H1 (cell line): ENCODE measurements at regions not wholly inside any gene's neighbourhood (a gene's known extent, or its start where the extent isn't known, plus 50 kb on each side); places are given as distances from the start of the nearest gene placed in this dataset.

ENCODE experiments used
- CTCF ChIA-PET: fragments of 300-600 bp; sonication (Branson Sonifier 250); formaldehyde crosslinking; loops from one replicate; lab custom pipeline; 2021; ENCODE audit not compliant: partially characterized antibody; lab: Charles Lee
- POLR2A ChIA-PET: fragments of 300-600 bp; sonication (Branson Sonifier 250); formaldehyde crosslinking; loops from one replicate; lab custom pipeline; 2021; ENCODE audit warnings: inconsistent platforms; ENCODE audit not compliant: partially characterized antibody; lab: Charles Lee
- DNase-seq, 2 experiments: peaks; one replicate each; pipeline versions ENCODE4 v3.0.0 to v3.0.0-alpha.2; 2010 to 2022; ENCODE audit warnings: low spot score in 2 of 2, low read depth in 1 of 2, mixed read lengths in 1 of 2
- FAIRE-seq: peaks from 2 replicates; lab custom pipeline; 2011; peaks lifted over from hg19 to GRCh38; lab: Jason Lieb, UNC
- H2AFZ ChIP-seq: 2 replicates; pipeline ENCODE4 v1.8.1; 2012; ENCODE audit warnings: low read length, inconsistent platforms
- H2AK5ac ChIP-seq: 2 replicates; pipeline ENCODE4 v1.6.1; 2013; ENCODE audit warnings: low read depth, low read length
- H2BK120ac ChIP-seq: replicated peaks from 2 replicates; pipeline ENCODE3; 2013; ENCODE audit warnings: low read depth, low read length, inconsistent platforms
- H2BK12ac ChIP-seq: 2 replicates; pipeline ENCODE4 v1.6.1; 2013; ENCODE audit warnings: low read depth, low read length
- H2BK15ac ChIP-seq: 2 replicates; pipeline ENCODE4 v1.6.1; 2013; ENCODE audit warnings: low read length
- H2BK20ac ChIP-seq: 2 replicates; pipeline ENCODE4 v1.6.1; 2013; ENCODE audit warnings: low read length
- H2BK5ac ChIP-seq: 2 replicates; pipeline ENCODE4 v1.6.1; 2013; ENCODE audit warnings: low read depth, low read length
- H3K14ac ChIP-seq: 2 replicates; pipeline ENCODE4 v1.6.1; 2013; ENCODE audit warnings: inconsistent platforms; ENCODE audit not compliant: insufficient read length
- H3K18ac ChIP-seq: 2 replicates; pipeline ENCODE4 v1.6.1; 2013; ENCODE audit warnings: low read length; ENCODE audit errors: extremely low read depth
- H3K23ac ChIP-seq: 2 replicates; pipeline ENCODE4 v1.6.1; 2013; ENCODE audit warnings: inconsistent platforms; ENCODE audit not compliant: insufficient read length
- H3K23me2 ChIP-seq: 2 replicates; pipeline ENCODE4 v1.6.1; 2013; ENCODE audit warnings: low read depth, low read length
- H3K27ac ChIP-seq: 2 replicates; pipeline ENCODE4 v1.6.1; 2011; ENCODE audit warnings: low read depth, low read length, inconsistent platforms
- H3K27me3 ChIP-seq, 4 experiments: replicated peaks in 1 of 4; 1 replicate in 1 of 4; 2 replicates in 3 of 4; pipeline versions ENCODE4 v1.6.1 to v1.8.1; 2011 to 2013; ENCODE audit warnings: low read length in 3 of 4, mild to moderate bottlenecking in 3 of 4, inconsistent platforms in 2 of 4, mixed read lengths in 2 of 4, moderate library complexity in 1 of 4; ENCODE audit not compliant: control insufficient read depth in 3 of 4, insufficient read depth in 3 of 4; ENCODE audit errors: extremely low read depth in 1 of 4
- H3K36me3 ChIP-seq, 4 experiments: 2 replicates each; pipeline versions ENCODE4 v1.6.1 to v1.8.1; 2011 to 2013; ENCODE audit warnings: mild to moderate bottlenecking in 4 of 4, low read length in 3 of 4, moderate library complexity in 2 of 4, control low read depth in 1 of 4, inconsistent platforms in 1 of 4; ENCODE audit not compliant: insufficient read depth in 4 of 4, control insufficient read depth in 2 of 4
- H3K4ac ChIP-seq: replicated peaks from 2 replicates; pipeline ENCODE3; 2013; ENCODE audit warnings: low read length, low read depth, mixed read lengths, inconsistent platforms; ENCODE audit not compliant: insufficient read length
- H3K4me1 ChIP-seq, 4 experiments: replicated peaks in 1 of 4; 1 replicate in 1 of 4; 2 replicates in 3 of 4; pipeline versions ENCODE4 v1.6.1 to v1.8.1; 2011 to 2013; ENCODE audit warnings: low read length in 3 of 4, inconsistent platforms in 2 of 4, mixed read lengths in 1 of 4; ENCODE audit not compliant: insufficient read depth in 4 of 4, control insufficient read depth in 3 of 4
- H3K4me2 ChIP-seq, 2 experiments: 2 replicates each; pipeline versions ENCODE4 v1.6.1 to v1.8.1; 2011 to 2013; ENCODE audit warnings: low read depth in 2 of 2, low read length in 2 of 2, control low read depth in 1 of 2, inconsistent platforms in 1 of 2, mild to moderate bottlenecking in 1 of 2; ENCODE audit not compliant: insufficient read depth in 1 of 2
- H3K4me3 ChIP-seq, 4 experiments: fragments of 200-600, 300-600 bp in 1 of 4; sonication (generic), shearing (Covaris generic), sonication (Bioruptor Twin) in 1 of 4; 2 replicates each; pipeline versions ENCODE4 v1.5.1 to v1.8.1; 2011 to 2016; ENCODE audit warnings: low read length in 4 of 4, low read depth in 3 of 4, control low read depth in 2 of 4, inconsistent platforms in 2 of 4, mild to moderate bottlenecking in 2 of 4, mixed read lengths in 1 of 4, moderate library complexity in 1 of 4; ENCODE audit not compliant: insufficient read depth in 2 of 4; ENCODE audit errors: extremely low read depth in 1 of 4
- H3K56ac ChIP-seq: replicated peaks from 2 replicates; pipeline ENCODE3; 2013; ENCODE audit warnings: low read depth, mild to moderate bottlenecking, mixed read lengths, low read length, inconsistent platforms; ENCODE audit not compliant: insufficient read length
- H3K79me1 ChIP-seq: 2 replicates; pipeline ENCODE4 v1.6.1; 2013; ENCODE audit warnings: low read depth, low read length, control low read depth
- H3K79me2 ChIP-seq, 2 experiments: 2 replicates each; pipeline versions ENCODE4 v1.6.1 to v1.8.1; 2012 to 2013; ENCODE audit warnings: low read length in 2 of 2, mild to moderate bottlenecking in 2 of 2, inconsistent platforms in 1 of 2; ENCODE audit not compliant: insufficient read depth in 2 of 2, control insufficient read depth in 1 of 2
- H3K9ac ChIP-seq, 4 experiments: replicated peaks in 1 of 4; 1 replicate in 1 of 4; 2 replicates in 3 of 4; pipeline versions ENCODE4 v1.6.1 to v1.8.1; 2011 to 2013; ENCODE audit warnings: low read depth in 3 of 4, low read length in 3 of 4, control low read depth in 2 of 4, mild to moderate bottlenecking in 2 of 4, moderate library complexity in 2 of 4, inconsistent platforms in 1 of 4; ENCODE audit errors: extremely low read depth in 1 of 4
- H3K9me3 ChIP-seq, 2 experiments: 2 replicates each; pipeline versions ENCODE4 v1.6.1 to v1.8.1; 2012 to 2013; ENCODE audit warnings: mild to moderate bottlenecking in 2 of 2, moderate library complexity in 2 of 2, control low read depth in 1 of 2, inconsistent platforms in 1 of 2, low read depth in 1 of 2, low read length in 1 of 2, mixed read lengths in 1 of 2; ENCODE audit not compliant: insufficient read depth in 2 of 2
- H4K20me1 ChIP-seq, 2 experiments: replicated peaks in 1 of 2; 2 replicates each; pipeline versions ENCODE3 to v1.8.1; 2011 to 2013; ENCODE audit warnings: inconsistent platforms in 2 of 2, low read length in 2 of 2, mild to moderate bottlenecking in 1 of 2; ENCODE audit not compliant: insufficient read depth in 2 of 2, control insufficient read depth in 1 of 2
- H4K5ac ChIP-seq: 2 replicates; pipeline ENCODE4 v1.6.1; 2013; ENCODE audit warnings: low read length, low read depth, mixed read lengths, inconsistent platforms; ENCODE audit not compliant: insufficient read length
- H4K8ac ChIP-seq: 2 replicates; pipeline ENCODE4 v1.8.0; 2013; ENCODE audit warnings: mild to moderate bottlenecking, moderate library complexity, low read length, inconsistent platforms; ENCODE audit not compliant: insufficient read depth; ENCODE audit errors: extremely low read depth
- H4K91ac ChIP-seq: replicated peaks from 2 replicates; pipeline ENCODE3; 2013; ENCODE audit warnings: low read length, mixed read lengths, inconsistent platforms; ENCODE audit not compliant: insufficient read length
- BACH1 ChIP-seq: IDR thresholded peaks from 2 replicates; pipeline ENCODE4 v1.6.1; 2012; ENCODE audit warnings: low read length, improper control_type of control experiment
- CBX5 ChIP-seq: fragments of 300-800, 300-1000 bp; sonication (generic); IDR thresholded peaks from 2 replicates; pipeline ENCODE4 v1.7.1; 2016; ENCODE audit warnings: antibody characterized with exemption, low read length, low read depth
- CEBPB ChIP-seq: IDR thresholded peaks from 2 replicates; pipeline ENCODE4 v1.6.1; 2012; ENCODE audit warnings: low read depth, low read length
- EGR1 ChIP-seq: IDR thresholded peaks from 2 replicates; pipeline ENCODE4 v1.6.1; 2011; ENCODE audit warnings: low read depth, low read length, borderline replicate concordance
- HDAC2 ChIP-seq, 2 experiments: fragments of 300-600 bp in 1 of 2; sonication (generic) in 1 of 2; IDR thresholded peaks; 2 replicates each; pipeline ENCODE4 v1.6.1; 2011 to 2012; ENCODE audit warnings: low read depth in 2 of 2, low read length in 2 of 2, mild to moderate bottlenecking in 2 of 2, moderate library complexity in 2 of 2, borderline replicate concordance in 1 of 2, inconsistent platforms in 1 of 2
- JUND ChIP-seq: IDR thresholded peaks from 2 replicates; pipeline ENCODE4 v1.6.1; 2011; ENCODE audit warnings: mild to moderate bottlenecking, improper control_type of control experiment, low read length
- NANOG ChIP-seq: IDR thresholded peaks from 2 replicates; pipeline ENCODE4 v1.6.1; 2011; ENCODE audit warnings: low read length, low read depth, mild to moderate bottlenecking, inconsistent platforms; ENCODE audit not compliant: insufficient read depth, poor library complexity, severe bottlenecking
- NRF1 ChIP-seq: IDR thresholded peaks from 2 replicates; pipeline ENCODE4 v1.6.1; 2011; ENCODE audit warnings: mild to moderate bottlenecking, low read depth, low read length, improper control_type of control experiment
- POLR2A ChIP-seq, 2 experiments: IDR thresholded peaks; 1 replicate in 1 of 2; 2 replicates in 1 of 2; pipeline ENCODE4 v1.6.1; 2011; ENCODE audit warnings: low read depth in 2 of 2, low read length in 2 of 2, mild to moderate bottlenecking in 2 of 2; ENCODE audit errors: control extremely low read depth in 1 of 2
- RAD21 ChIP-seq, 2 experiments: IDR thresholded peaks in 1 of 2; conservative IDR thresholded peaks in 1 of 2; 2 replicates each; pipeline ENCODE4 v1.6.1; 2011; ENCODE audit warnings: low read depth in 2 of 2, low read length in 2 of 2, improper control_type of control experiment in 1 of 2, inconsistent platforms in 1 of 2, mild to moderate bottlenecking in 1 of 2, moderate library complexity in 1 of 2
- SAP30 ChIP-seq: fragments of 300-600 bp; sonication (generic); IDR thresholded peaks from 2 replicates; pipeline ENCODE4 v1.7.1; 2012; ENCODE audit warnings: low read length, moderate library complexity, mild to moderate bottlenecking, inconsistent platforms; ENCODE audit not compliant: insufficient read depth, insufficient replicate concordance
- SP1 ChIP-seq: IDR thresholded peaks from 2 replicates; pipeline ENCODE4 v1.6.1; 2011; ENCODE audit warnings: low read depth, low read length
- YY1 ChIP-seq: IDR thresholded peaks from 2 replicates; pipeline ENCODE4 v1.6.1; 2011; ENCODE audit warnings: low read depth, mild to moderate bottlenecking, low read length
- WGBS, 2 experiments: shearing (Covaris generic) in 1 of 2; methylation state at CpG; one replicate each; pipeline versions ENCODE4 v1.1.6 to v1.1.7; 2013 to 2015; ENCODE audit warnings: low lambda C conversion rate in 2 of 2, mixed read lengths in 2 of 2, inconsistent platforms in 1 of 2, low coverage in 1 of 2, missing lambda C conversion rate in 1 of 2; ENCODE audit not compliant: insufficient replicate concordance in 2 of 2, insufficient coverage in 1 of 2, insufficient read length in 1 of 2; ENCODE audit errors: extremely low coverage in 1 of 2, missing lambda C conversion rate in 1 of 2; 5-methylcytosine and 5-hydroxymethylcytosine counted together

- no peak overlapping the region for H4K91ac ChIP-seq
- H3K9ac ChIP-seq = no peak overlapping the region
- H2BK12ac ChIP-seq = no peak overlapping the region
- ChIA-PET CTCF (interaction anchor here (0.9 to 2.0 kb wide), 5 partner anchors 14 to 336 kb away, joined by 3 to 4 read pairs (median 3); no protein-coding TSS in a partner anchor), POLR2A (interaction anchor here (0.8 to 1.7 kb wide), 5 partner anchors 10 to 17 kb away, joined by 3 to 4 read pairs (median 3); no protein-coding TSS in a partner anchor)
- H3K4me1 ChIP-seq = no peaks in the 10 kb centered on the region
- WGBS, 2 experiments = 95% methylated on average over 1 of the region's 1 CpG; no CpG with 5 or more reads in 1 of the 2 experiments
- H4K5ac ChIP-seq = no peak overlapping the region
- no peak overlapping the region for H2AFZ ChIP-seq
- H3K4me2 ChIP-seq = no peak overlapping the region
- H3K56ac ChIP-seq = no peak overlapping the region
- H3K79me1 ChIP-seq = peaks cover 5% of the 10 kb centered on the region
- H3K14ac ChIP-seq = no peak overlapping the region
- H2AK5ac ChIP-seq = no peak overlapping the region
- no peaks in the 10 kb centered on the region for H3K36me3 ChIP-seq
- H2BK15ac ChIP-seq = no peak overlapping the region
- no peaks in the 10 kb centered on the region for H3K9me3 ChIP-seq
- no peak overlapping the region for H2BK120ac ChIP-seq
- no peak overlapping the region for H3K4ac ChIP-seq
- no peak overlapping the region for H3K4me3 ChIP-seq
- peaks cover 0 to 1% of the 10 kb centered on the region in 2 experiments for H4K20me1 ChIP-seq
- no peak overlapping the region for H3K27ac ChIP-seq
- no peaks in the 10 kb centered on the region; the same call in 1 of the 2 replicates for H3K23me2 ChIP-seq
- no peak overlapping the region for H3K18ac ChIP-seq
- no peak overlapping the region for H2BK20ac ChIP-seq
- no peak overlapping the region for H4K8ac ChIP-seq
- no peak overlapping the region for H2BK5ac ChIP-seq
- no peaks in the 10 kb centered on the region for H3K27me3 ChIP-seq
- FAIRE-seq (no peak), DNase-seq (no peak)
- H3K23ac ChIP-seq = no peak overlapping the region
- H3K79me2 ChIP-seq = peaks cover 0 to 7% of the 10 kb centered on the region in 2 experiments; a peak in 1 of 4 replicates
- no peak for TF ChIP-seq NANOG
- no peak for TF ChIP-seq CBX5
- TF ChIP-seq RAD21 (IDR thresholded peaks at IDR 0.05 in 1 of 2, conservative IDR thresholded peaks at IDR 0.05 in 1 of 2; ENCODE audit: low read depth in 2 of 2, low read length in 2 of 2) = no peak
- no peak for TF ChIP-seq JUND
- no peak for TF ChIP-seq BACH1
- no peak for TF ChIP-seq YY1
- TF ChIP-seq NRF1 = no peak
- no peak for TF ChIP-seq CEBPB
- TF ChIP-seq EGR1 = no peak
- no peak for TF ChIP-seq SAP30
- no peak for TF ChIP-seq POLR2A (IDR thresholded peaks at IDR 0.05; ENCODE audit: control extremely low read depth in 1 of 2, low read depth in 2 of 2, low read length in 2 of 2)
- no peak for TF ChIP-seq SP1
- no peak for TF ChIP-seq HDAC2 (IDR thresholded peaks at IDR 0.05; ENCODE audit: borderline replicate concordance in 1 of 2, low read depth in 2 of 2, low read length in 2 of 2)
These were observed 241.3 kb upstream of the C2CD4B start for GRCh38 chr15:62406305-62406891.
